Caco-2 (cell line): ENCODE measurements at regions not wholly inside any gene's neighbourhood (a gene's known extent, or its start where the extent isn't known, plus 50 kb on each side); places are given as distances from the start of the nearest gene placed in this dataset.

Experiments
- BruUV-seq: library from RNA; stranded (reverse); fragments of 400-500 nt; replicated peaks from 2 replicates; lab custom pipeline; 2021; lab: Mats Ljungman, UMichigan
- CTCF ChIA-PET: fragments of 300-600 bp; sonication (Branson Sonifier 250); formaldehyde crosslinking; loops from one replicate; lab custom pipeline; 2022; ENCODE audit warnings: antibody characterized with exemption; lab: Charles Lee
- POLR2A ChIA-PET: fragments of 300-600 bp; sonication (Branson Sonifier 250); formaldehyde crosslinking; loops from one replicate; lab custom pipeline; 2022; ENCODE audit warnings: antibody characterized with exemption; lab: Charles Lee
- DNase-seq, 2 experiments: peaks; one replicate each; pipeline versions ENCODE4 v3.0.0 to v3.0.0-alpha.2; 2020 to 2022
- H3K27me3 ChIP-seq: replicated peaks from 2 replicates; pipeline ENCODE4 v1.6.0; 2011; ENCODE audit warnings: low read length; ENCODE audit not compliant: control insufficient read depth, insufficient read depth
- H3K36me3 ChIP-seq: 2 replicates; pipeline ENCODE4 v1.5.1; 2011; ENCODE audit warnings: low read length; ENCODE audit not compliant: control insufficient read depth, insufficient read depth
- H3K4me1 ChIP-seq: fragments of 250-450 bp; sonication (Bioruptor Pico); 2 replicates; pipeline ENCODE4 v1.5.1; 2020; ENCODE audit warnings: mild to moderate bottlenecking
- H3K4me3 ChIP-seq: 2 replicates; pipeline ENCODE4 v1.5.1; 2011; ENCODE audit warnings: low read depth, mild to moderate bottlenecking, control low read depth, low read length
- H3K9me3 ChIP-seq: fragments of 250-450 bp; sonication (Bioruptor Pico); 2 replicates; pipeline ENCODE4 v1.5.1; 2020; ENCODE audit warnings: mild to moderate bottlenecking, moderate library complexity
- H3K27ac Mint-ChIP-seq: one replicate; pipeline ENCODE4 v1.8.0; 2022; ENCODE audit warnings: mixed read lengths; ENCODE audit not compliant: unreplicated experiment
- H3K27me3 Mint-ChIP-seq: one replicate; pipeline ENCODE4 v1.8.0; 2022; ENCODE audit warnings: mixed read lengths; ENCODE audit not compliant: insufficient read depth, unreplicated experiment
- H3K36me3 Mint-ChIP-seq: one replicate; pipeline ENCODE4 v1.8.0; 2022; ENCODE audit warnings: mild to moderate bottlenecking, mixed read lengths; ENCODE audit not compliant: insufficient read depth, unreplicated experiment
- H3K4me1 Mint-ChIP-seq: one replicate; pipeline ENCODE4 v1.8.0; 2022; ENCODE audit warnings: low read depth, mixed read lengths; ENCODE audit not compliant: unreplicated experiment
- H3K4me3 Mint-ChIP-seq: one replicate; pipeline ENCODE4 v1.8.0; 2022; ENCODE audit warnings: mild to moderate bottlenecking, moderate library complexity, mixed read lengths; ENCODE audit not compliant: unreplicated experiment
- H3K9me3 Mint-ChIP-seq: one replicate; pipeline ENCODE4 v1.8.0; 2022; ENCODE audit warnings: mixed read lengths; ENCODE audit not compliant: unreplicated experiment
- intact Hi-C: fragments of 100-400 bp; cut with micrococcal nuclease; formaldehyde crosslinking; loops from one replicate; pipeline ENCODE4 v1.10.0; 2022; ENCODE audit not compliant: unreplicated experiment
- TF ChIP-seq, protein P1 (sequence below), 2 experiments: fragments of 200-600 bp in 1 of 2; IDR thresholded peaks; 1 replicate in 1 of 2; 2 replicates in 1 of 2; pipeline versions ENCODE4 v1.5.1 to v1.8.0; 2011 to 2022; ENCODE audit warnings: antibody characterized with exemption in 1 of 2, control low read depth in 1 of 2, inconsistent platforms in 1 of 2, low read depth in 1 of 2, low read length in 1 of 2, mild to moderate bottlenecking in 1 of 2, moderate library complexity in 1 of 2; ENCODE audit not compliant: insufficient read depth in 1 of 2, severe bottlenecking in 1 of 2, unreplicated experiment in 1 of 2

DNA sequence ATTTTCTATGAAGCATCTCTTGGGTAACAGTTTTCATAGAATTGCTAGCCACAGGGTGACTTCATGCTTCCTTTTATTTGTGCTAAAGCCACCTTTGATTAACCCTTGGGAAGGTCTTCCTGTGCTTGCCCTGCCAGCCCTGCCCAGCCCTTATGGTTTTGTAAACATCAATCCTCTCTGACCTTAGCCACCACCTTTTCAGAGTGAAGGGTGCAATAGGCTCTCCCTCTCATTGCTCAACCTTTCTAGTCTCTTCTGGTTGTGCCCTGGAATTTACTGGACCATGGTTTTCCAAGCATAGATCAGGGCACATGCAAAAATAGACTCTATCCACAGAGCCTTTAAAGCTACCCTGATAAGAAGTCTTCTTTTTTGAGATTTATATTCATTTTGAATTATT, 77.7 kb upstream of the FRMD6 start:
- TF ChIP-seq, protein P1, sequence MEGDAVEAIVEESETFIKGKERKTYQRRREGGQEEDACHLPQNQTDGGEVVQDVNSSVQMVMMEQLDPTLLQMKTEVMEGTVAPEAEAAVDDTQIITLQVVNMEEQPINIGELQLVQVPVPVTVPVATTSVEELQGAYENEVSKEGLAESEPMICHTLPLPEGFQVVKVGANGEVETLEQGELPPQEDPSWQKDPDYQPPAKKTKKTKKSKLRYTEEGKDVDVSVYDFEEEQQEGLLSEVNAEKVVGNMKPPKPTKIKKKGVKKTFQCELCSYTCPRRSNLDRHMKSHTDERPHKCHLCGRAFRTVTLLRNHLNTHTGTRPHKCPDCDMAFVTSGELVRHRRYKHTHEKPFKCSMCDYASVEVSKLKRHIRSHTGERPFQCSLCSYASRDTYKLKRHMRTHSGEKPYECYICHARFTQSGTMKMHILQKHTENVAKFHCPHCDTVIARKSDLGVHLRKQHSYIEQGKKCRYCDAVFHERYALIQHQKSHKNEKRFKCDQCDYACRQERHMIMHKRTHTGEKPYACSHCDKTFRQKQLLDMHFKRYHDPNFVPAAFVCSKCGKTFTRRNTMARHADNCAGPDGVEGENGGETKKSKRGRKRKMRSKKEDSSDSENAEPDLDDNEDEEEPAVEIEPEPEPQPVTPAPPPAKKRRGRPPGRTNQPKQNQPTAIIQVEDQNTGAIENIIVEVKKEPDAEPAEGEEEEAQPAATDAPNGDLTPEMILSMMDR (IDR thresholded peaks at IDR 0.05; ENCODE audit: insufficient read depth in 1 of 2, low read depth in 1 of 2, low read length in 1 of 2, severe bottlenecking in 1 of 2, unreplicated experiment in 1 of 2): no peak
- no TSS peak for BruUV-seq
- Mint-ChIP-seq H3K27ac (peak overlapping the region; percentile 69), H3K4me1 (peaks cover 54% of the 10 kb centered on the region), H3K36me3 (no peaks in the 10 kb centered on the region), H3K4me3 (no peak overlapping the region), H3K9me3 (no peaks in the 10 kb centered on the region), H3K27me3 (no peaks in the 10 kb centered on the region)
- DNase-seq: no peak
- CTCF ChIA-PET: no interaction called here
- intact Hi-C loops: no loop called here
- POLR2A ChIA-PET: no interaction called here
- H3K4me3 ChIP-seq: no peak overlapping the region
- no peaks in the 10 kb centered on the region for H3K9me3 ChIP-seq
- no peaks in the 10 kb centered on the region for H3K36me3 ChIP-seq
- no peaks in the 10 kb centered on the region for H3K27me3 ChIP-seq
- peaks cover 31% of the 10 kb centered on the region for H3K4me1 ChIP-seq

DNA sequence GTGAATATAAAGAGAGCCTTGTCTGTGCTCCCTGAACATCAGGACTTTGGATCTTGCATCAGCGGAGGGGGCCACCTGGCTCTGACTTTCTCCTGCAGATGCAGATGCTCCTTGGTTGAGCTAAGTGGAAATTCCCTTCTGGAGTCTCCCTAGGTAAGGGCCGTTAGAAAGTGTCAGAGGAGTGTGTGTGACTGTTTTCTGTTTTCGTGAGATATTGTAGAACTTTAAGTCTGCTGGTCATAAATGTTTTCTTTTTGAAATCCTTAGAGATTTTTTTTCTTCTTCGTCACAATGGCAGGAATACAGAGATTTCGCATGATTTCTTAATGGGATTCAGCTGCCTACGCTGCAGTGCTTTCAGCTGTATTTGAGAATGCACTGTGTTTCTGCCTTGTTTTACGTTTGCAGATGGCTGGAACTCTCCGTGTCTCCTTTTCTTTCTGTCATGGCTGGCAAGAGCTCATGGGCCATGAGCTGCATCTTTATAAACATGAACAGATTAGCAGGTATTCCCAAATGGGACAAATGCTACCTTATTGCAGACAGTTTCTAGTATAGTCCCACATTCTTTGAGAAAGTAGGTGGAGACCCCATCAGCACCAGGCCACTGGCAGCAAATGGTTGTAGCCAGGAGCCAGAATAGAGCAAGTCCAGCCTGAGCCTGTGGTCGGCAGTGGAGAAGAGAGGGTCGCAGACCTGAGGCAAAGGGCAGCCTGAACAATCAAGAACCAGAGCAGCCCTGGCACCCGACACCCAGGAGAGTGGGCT, 76.2 kb upstream of the FRMD6 start:
- POLR2A ChIA-PET: interaction anchor here (0.6 kb wide), 1 partner anchor 292 kb away, joined by 3 read pairs; no protein-coding TSS in a partner anchor
- Histone ChIP-seq H3K36me3 (no peaks in the 10 kb centered on the region), H3K4me3 (no peak overlapping the region), H3K9me3 (no peaks in the 10 kb centered on the region), H3K27me3 (no peaks in the 10 kb centered on the region), H3K4me1 (peaks cover 47% of the 10 kb centered on the region)
- no peaks in the 10 kb centered on the region for H3K9me3 Mint-ChIP-seq
- TF ChIP-seq, protein P1 (IDR thresholded peaks at IDR 0.05; ENCODE audit: insufficient read depth in 1 of 2, low read depth in 1 of 2, low read length in 1 of 2, severe bottlenecking in 1 of 2, unreplicated experiment in 1 of 2): no peak
- peak overlapping the region; percentile 88 for H3K27ac Mint-ChIP-seq
- no peaks in the 10 kb centered on the region for H3K36me3 Mint-ChIP-seq
- H3K4me1 Mint-ChIP-seq: peaks cover 65% of the 10 kb centered on the region
- peak overlapping the region; percentile 53 for H3K4me3 Mint-ChIP-seq
- TSS peak; percentile 92 for BruUV-seq
- no peaks in the 10 kb centered on the region for H3K27me3 Mint-ChIP-seq
- DNase-seq: peak; percentile 69 to 75
- CTCF ChIA-PET: interaction anchor here (1.1 kb wide), 1 partner anchor 292 kb away, joined by 3 read pairs; no protein-coding TSS in a partner anchor
- intact Hi-C loops: no loop called here

DNA sequence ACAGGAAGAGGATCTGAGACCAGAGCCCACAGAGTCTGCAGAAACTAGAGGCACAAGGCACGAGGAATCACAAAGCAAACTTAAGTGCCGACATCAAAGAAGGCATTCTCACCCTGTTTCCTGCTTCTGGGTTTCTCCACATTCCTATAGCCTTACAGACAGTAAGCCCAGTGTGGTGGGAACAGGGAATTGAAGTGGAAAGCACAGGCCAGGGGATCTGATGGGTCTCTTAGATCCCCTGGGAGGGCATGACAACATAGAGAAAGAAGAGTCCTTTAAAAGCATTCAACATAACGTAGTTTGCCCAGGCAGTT, 75.6 kb upstream of the FRMD6 start:
- POLR2A ChIA-PET: interaction anchor here (0.6 kb wide), 1 partner anchor 292 kb away, joined by 3 read pairs; no protein-coding TSS in a partner anchor
- intact Hi-C loops: no loop called here
- peak overlapping the region; percentile 53 for H3K4me3 Mint-ChIP-seq

More for the DNA sequence above, 75.6 kb upstream of the FRMD6 start:
- Histone ChIP-seq H3K27me3 (no peaks in the 10 kb centered on the region), H3K36me3 (no peaks in the 10 kb centered on the region), H3K4me3 (no peak overlapping the region), H3K9me3 (no peaks in the 10 kb centered on the region), H3K4me1 (peaks cover 52% of the 10 kb centered on the region)
- Mint-ChIP-seq H3K9me3 (no peaks in the 10 kb centered on the region), H3K27ac (peak overlapping the region; percentile 88), H3K36me3 (no peaks in the 10 kb centered on the region), H3K4me1 (peaks cover 70% of the 10 kb centered on the region), H3K27me3 (no peaks in the 10 kb centered on the region)
- no peak for DNase-seq
- BruUV-seq: no TSS peak
- CTCF ChIA-PET: interaction anchor here (1.1 kb wide), 1 partner anchor 293 kb away, joined by 3 read pairs; no protein-coding TSS in a partner anchor
- TF ChIP-seq, protein P1 (IDR thresholded peaks at IDR 0.05; ENCODE audit: insufficient read depth in 1 of 2, low read depth in 1 of 2, low read length in 1 of 2, severe bottlenecking in 1 of 2, unreplicated experiment in 1 of 2): no peak
